Glomerular visceral epithelial cell (primary cell): ENCODE measurements at regions not wholly inside any gene's neighbourhood (a gene's known extent, or its start where the extent isn't known, plus 50 kb on each side); places are given as distances from the start of the nearest gene placed in this dataset.
A peak's percentile ranks its signal among the peaks of the same experiment; 100 is the strongest.

Source experiments
- DNase-seq: peaks from one replicate; pipeline ENCODE4 v3.0.0-alpha.2; 2016; ENCODE audit errors: extremely low spot score

DNA sequence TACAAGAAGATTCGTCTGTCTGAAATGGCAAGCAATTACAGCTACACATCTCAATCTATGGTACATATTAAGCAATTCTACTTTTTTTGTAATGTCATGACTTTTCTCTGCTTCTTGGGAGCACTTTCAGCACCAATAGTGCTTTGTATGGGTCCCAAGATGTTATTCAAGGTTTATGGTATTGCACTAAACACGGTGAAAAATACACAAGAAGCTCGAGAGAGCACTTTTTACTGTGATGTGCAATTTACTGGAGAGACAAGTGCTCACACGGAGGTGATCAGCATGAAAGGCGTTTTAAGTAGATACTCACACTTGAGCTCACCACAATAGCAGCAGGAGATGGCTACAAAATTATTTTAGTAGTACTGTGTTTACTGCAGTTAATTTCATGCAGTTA lies 783.6 kb downstream of the CBLN2 start:
- DNase-seq: no peak

- no peak for DNase-seq
These were observed 789.9 kb downstream of the CBLN2 start for GRCh38 chr18:71754246-71754645.

GRCh38 chr18:71743634-71744033 lies 800.5 kb downstream of the CBLN2 start:
- DNase-seq: no peak

- no peak for DNase-seq
These were observed 814.5 kb downstream of the CBLN2 start for GRCh38 chr18:71729611-71730010.

DNA sequence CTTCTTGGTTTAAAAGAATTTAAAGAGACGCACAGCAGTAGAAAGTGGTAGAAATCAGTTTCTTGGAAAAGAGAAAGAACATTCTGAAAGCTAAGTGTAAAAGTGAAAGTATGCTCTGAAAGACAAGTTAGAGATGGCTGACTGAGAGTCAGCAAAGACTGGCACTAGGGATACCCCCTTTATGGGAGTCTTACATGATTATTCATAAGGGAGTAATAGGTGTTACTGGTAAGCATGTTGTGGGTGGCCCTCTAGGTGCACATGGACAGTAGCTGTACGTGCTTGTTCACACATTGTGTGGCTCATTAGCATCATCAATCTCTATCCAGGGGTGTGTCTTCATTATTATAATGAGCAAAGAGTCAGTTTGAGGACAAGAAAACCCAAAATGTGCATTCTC lies 816.2 kb downstream of the CBLN2 start:
- no peak for DNase-seq

DNA sequence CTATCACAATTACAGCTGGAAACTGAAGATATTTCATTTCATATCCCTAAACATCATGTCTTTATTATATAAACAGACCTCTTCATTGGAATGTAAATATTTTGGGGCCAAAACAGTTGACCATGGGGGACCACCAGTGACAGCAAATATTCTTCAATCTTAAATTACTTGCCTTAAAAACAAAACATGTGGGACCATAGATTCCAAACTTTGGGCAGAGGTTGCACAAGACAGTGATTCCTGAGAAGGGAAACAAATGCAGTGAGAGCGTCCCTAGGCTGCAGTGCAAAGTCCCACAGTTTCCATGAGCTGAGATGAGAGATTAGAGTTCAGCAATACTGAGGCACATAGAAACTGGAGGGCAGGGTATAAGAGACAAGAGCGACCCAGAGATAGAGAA lies 818.9 kb downstream of the CBLN2 start:
- no peak for DNase-seq

GRCh38 chr18:71707985-71708500 lies 836.1 kb downstream of the CBLN2 start:
- no peak for DNase-seq

DNA sequence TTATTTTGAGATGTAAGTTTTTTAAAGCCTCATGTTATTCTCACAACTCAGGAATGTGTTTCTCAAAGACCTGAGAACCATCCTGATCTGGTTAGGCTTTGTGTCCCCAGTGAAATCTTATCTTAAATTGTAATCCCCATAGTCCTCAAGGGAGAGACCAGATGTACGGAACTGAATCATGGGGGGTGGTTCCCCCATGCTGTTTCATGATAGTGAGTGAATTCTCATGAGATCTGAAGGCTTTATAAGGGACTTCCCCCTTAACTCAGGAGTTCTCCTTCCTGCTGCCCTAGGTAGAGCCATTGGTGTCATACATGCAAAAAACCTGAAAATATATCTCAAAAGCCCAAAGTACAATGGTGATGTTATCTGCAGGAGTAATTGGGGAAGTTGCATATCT lies 836.7 kb downstream of the CBLN2 start:
- no peak for DNase-seq

DNA sequence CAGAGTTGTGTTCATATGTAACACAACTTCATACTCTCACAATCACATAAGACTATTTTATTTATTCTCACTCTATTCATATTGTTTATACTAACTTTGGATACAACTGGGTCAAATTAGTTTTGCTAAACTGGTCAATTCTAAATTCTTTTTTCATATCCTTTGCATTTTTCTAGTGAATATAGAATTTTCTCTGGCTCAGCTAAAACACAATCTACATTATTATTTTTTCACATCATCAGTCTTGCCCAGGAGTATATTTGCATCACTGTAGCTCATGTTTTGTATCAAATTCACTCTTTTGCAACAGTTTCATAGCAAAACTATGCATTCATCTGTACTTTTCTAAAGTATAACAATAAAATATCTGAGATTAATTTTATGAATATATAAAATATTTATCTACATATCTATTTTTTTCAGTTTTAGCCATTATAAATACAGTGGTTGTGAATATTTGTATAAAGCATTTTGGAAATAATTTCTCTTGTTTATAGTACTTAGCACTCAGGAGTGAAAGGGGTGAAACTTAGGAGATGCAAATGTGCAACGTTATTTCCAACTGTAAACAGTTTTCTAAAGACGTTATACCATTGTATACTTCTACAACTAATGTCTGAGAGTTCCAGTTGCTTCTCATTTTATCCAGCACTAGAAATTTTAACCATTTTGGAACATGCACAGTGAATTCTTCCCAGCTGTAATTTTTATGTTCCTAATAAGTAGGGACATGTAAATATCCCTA lies 854.6 kb downstream of the CBLN2 start:
- DNase-seq: no peak

GRCh38 chr18:71682591-71682990 lies 861.6 kb downstream of the CBLN2 start:
- DNase-seq: no peak

- no peak for DNase-seq
These were observed 866.0 kb downstream of the CBLN2 start for GRCh38 chr18:71678144-71678543.

- no peak for DNase-seq
These were observed 870.2 kb downstream of the CBLN2 start for GRCh38 chr18:71673954-71674353.

- DNase-seq: peak; percentile 21
These were observed 870.6 kb downstream of the CBLN2 start for GRCh38 chr18:71673498-71673897.

- no peak for DNase-seq
These were observed 877.7 kb downstream of the CBLN2 start for GRCh38 chr18:71666481-71666880.

- DNase-seq: peak; percentile 20
These were observed 879.0 kb downstream of the CBLN2 start for GRCh38 chr18:71665131-71665530.

- DNase-seq: no peak
These were observed 900.3 kb downstream of the CBLN2 start for GRCh38 chr18:71643822-71644221.

DNA sequence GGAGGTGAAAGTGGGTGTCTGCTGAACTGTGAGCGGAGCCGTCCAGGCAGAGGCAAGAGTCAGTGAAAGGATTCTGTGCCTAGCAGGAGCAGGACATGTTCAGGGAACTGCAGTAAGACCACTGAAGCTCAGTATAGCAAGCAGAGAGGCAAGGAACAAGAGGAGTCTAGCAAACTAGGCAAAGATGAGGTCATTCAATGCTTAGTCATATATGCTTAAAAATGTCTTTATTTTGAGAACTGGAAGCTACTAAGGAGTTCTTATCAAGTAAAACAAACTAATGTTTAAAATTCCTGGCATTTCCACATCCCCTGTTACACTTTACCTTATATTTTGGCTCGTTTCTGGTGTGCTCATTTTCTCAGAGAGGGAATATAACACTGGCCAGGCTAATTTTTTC lies 913.4 kb downstream of the CBLN2 start:
- DNase-seq: no peak

GRCh38 chr18:71625556-71626090 lies 918.5 kb downstream of the CBLN2 start:
- DNase-seq: no peak

- no peak for DNase-seq
These were observed 945.8 kb downstream of the CBLN2 start for GRCh38 chr18:71598374-71598773.

- DNase-seq: no peak
These were observed 946.9 kb downstream of the CBLN2 start for GRCh38 chr18:71597219-71597618.

- no peak for DNase-seq
These were observed 960.9 kb downstream of the CBLN2 start for GRCh38 chr18:71583252-71583651.

- no peak for DNase-seq
These were observed 989.5 kb downstream of the CBLN2 start for GRCh38 chr18:71554686-71555085.

GRCh38 chr18:71541643-71542042 lies 1002.5 kb downstream of the CBLN2 start:
- DNase-seq: no peak
